Stimulated activated CD4-positive, alpha-beta T cell treated with anti-CD3 and anti-CD28 coated beads, TNF-alpha, amount 100 ng/mL, for 48 hours (primary cell): ENCODE measurements at regions not wholly inside any gene's neighbourhood (a gene's known extent, or its start where the extent isn't known, plus 50 kb on each side); places are given as distances from the start of the nearest gene placed in this dataset.

Experiments
- DNase-seq, 3 donors: peaks; one replicate each; pipeline ENCODE4 v3.0.0-alpha.2; 2020; ENCODE audit warnings: low read depth in 3 of 3

DNA sequence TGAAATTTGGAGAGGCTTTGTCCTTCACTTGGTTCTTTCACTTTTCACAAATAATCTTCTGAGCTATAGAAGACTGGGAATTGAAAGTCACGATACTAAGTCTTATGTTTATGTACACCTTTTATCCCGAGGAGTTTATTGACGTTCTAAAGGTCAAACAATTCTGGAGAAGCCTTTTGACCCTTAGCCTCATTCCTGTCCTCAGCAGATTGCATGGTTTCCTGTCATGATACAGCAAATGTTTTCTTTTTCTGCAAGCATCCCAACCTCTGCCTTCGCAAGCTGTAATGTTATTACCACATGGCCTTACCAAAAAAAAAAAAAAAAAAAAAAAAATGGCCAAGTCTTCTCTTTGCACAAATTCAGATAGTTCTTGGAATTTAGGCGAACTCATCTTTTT is 411.7 kb upstream of the FLRT2 start:
- DNase-seq: no peak

DNA sequence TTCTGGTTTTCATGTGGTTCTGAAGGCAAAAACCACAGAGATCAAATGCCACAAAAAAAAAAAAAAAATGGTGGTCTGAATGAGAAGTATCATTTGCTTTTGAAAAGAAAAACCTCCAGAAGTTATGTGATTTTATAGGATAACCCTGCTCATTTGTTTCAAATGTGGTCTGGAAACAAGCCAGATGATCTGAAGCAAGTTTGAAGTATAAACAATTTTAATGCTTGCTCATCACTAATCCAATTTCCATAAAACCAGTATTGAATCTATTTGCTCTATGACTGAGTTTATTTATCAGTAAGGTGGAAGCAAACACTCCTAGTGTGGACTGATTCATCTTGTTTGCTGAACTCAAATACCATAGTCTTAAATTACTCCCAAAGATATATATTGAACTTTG is 407.3 kb upstream of the FLRT2 start:
- DNase-seq: no peak

DNA sequence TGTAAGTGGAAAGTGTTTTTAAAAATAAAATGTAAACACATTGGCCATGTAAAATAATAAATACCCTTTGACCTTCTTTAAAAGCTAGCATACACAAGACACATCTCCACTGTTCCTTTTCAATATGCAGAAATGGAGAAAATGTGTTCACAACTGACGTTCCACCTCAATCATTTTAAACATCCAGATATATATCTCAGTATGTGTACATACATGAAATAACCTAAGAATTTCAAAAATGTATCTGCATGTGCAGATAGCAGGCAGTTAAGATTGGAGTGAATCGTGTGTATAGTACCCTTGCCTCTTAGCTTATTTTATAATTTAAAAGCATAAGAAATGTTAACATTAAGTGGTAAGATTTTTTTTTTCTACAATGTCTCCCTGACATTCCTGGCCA is 406.2 kb upstream of the FLRT2 start:
- DNase-seq: no peak

DNA sequence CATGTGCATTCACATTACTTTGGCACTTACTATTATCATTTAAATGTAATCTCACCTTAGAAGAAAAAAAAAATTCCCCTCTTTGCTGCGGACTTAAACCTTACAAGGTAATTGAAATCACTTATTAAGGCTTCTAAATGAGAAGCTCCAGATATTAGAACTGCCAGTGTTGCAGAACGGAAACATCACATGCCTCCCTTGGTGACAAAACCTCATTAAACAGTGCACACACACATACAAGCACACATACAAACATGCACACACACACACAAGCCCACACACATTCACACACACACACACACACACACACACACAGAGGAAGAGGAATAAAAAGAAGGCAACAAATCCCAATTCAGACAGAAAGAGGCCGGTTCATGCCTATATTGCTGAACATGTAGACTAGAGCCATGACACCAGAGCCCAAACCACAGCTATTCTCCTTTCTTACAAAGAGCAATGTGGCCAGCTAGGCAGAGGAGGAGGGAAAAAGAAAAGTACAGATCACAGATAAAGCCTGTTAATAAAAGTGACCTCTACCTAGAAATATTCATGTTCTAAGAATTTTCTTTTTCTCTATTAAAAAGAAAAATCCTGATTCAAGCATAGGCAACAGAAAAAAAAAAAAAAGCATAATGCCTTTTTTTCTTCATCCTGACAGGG is 405.2 kb upstream of the FLRT2 start:
- DNase-seq: no peak

DNA sequence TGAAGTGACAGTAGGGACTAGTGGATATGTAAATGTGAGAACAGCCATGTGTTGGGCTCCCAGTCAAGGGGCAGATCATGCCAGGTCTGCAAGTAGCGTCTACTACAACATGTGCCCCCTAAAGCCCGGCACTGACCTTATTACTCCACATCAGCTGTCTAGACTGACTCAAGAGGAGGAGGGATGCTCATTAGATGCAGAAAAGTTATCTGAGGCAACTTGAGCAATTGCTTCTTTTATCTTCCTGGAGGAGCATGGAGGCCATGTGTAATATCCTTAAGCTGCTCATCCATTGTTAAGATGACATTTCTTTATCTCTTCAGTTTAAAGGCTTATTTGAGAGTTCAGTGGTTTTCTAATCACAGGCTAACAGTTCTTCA is 404.7 kb upstream of the FLRT2 start:
- DNase-seq: no peak

DNA sequence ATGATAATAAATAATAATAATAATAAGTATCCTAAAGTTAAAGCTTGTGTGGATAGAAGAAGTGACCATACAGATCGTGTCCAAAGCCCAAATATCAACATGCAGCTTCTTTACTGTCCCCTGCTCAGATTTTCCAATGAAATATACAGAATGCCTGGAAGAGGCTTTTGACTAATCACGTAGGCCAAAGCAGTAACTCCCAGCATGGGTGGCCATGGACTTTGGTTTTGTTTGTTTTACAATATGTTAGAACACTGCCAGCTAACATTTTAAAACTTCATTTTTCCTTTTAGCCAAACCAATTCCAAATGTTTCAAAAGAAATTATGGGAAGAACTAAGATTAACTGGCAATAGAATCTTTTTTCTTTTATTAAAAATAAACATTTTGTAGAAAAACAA is 400.0 kb upstream of the FLRT2 start:
- no peak for DNase-seq

DNA sequence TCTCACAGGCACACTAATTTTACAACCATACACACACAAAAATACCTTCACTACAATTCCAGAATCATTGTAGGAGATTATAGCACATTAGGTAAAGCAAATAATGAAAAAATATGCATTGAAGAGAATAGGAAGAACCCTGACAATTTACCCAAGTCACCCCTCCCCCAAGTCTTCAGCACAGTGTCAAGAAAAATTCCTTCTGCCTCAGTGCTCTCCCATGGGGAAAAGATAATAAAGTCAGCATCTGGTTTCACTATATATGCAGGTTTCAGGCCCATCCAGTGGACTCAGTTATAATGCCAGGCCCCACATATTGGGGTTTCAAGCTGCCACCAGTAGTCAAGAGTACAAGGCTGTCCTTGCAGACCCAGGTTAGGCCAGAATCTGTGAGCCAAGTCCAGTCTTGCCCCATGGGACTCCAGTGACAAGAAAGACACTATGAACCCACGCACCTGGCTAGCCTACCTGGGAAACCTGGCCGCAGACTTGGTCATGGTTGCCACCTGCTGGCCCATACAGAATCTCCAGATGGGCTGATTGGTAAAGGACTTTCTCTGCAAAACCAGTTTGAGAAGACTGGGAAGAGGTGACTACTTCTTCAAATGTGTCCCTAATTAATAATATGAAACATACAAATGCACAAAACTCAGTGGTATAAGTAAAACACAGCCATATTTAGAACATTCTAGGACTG is 398.6 kb upstream of the FLRT2 start:
- DNase-seq: no peak

DNA sequence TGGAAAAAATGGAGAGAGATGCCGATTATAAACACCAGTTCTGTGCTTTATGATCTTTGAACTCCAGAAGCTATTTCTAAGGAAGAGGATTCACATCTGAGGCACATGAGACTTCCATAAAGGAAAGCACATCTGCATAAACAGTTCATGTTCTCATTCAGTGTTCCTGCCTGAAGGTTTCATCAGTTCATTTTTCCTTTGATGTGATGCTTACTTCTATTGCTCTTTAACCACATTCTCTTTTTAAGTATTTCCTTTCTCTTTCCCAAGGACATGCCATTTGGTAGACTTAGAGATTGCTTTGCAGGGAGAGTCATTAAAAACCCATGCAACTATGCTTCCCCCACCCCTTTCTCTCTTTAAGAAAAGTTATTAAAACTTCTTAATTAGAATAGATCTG is 387.0 kb upstream of the FLRT2 start:
- DNase-seq: no peak

DNA sequence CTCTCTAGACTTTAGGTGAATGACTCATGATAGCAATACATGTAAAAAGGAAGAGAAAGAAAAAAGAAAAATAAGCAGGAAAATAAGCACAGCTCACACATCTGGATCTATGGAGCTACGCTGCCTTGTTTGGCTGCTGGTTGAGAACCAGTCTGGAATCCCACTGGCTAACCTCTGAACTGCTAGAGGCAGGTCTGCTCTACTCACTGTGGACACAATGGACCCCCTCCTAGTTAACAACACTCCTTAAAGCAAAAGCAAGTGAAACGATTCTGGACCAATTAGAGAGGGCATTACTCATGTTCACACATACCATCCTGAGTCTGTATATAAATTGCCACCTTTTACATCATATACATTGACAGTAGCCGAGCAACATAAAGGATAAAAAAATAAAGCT is 383.2 kb upstream of the FLRT2 start:
- DNase-seq: no peak

DNA sequence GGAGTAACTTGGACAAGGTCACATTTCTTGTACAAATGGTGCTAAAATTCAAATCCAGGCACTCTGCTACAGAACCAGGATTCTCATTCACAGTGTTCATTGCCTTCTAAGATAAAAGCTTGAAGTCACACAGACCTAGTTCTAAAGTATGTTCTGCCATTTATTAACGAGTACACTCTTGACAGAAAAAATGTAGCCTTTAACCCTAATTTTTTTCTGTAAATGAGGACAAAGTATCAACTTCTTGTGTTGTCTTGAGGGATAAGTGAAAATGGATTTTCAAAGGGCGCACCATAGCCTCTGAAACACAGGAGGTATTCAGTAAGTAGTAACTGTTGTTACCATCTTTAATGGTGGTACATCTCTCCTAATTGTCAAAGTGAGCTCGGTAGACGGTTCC is 379.8 kb upstream of the FLRT2 start:
- DNase-seq: no peak

DNA sequence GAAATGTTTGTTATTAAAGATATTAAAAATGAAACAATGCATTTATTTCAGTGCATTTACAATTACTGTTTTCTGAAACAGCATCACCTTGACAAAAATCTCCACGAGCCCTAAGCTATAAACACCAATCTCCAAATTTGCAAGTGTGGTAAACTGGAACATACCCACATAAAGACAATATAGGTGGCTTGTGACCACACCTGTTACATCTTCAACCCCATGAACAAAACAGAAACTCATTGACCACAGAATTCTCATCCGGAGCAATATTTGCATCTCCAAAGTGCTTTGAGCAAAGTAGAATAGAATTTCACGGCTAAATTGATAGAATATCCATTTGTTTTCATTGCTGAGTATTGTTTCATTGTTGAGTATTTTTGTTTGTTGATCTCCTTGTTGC is 375.2 kb upstream of the FLRT2 start:
- no peak for DNase-seq

DNA sequence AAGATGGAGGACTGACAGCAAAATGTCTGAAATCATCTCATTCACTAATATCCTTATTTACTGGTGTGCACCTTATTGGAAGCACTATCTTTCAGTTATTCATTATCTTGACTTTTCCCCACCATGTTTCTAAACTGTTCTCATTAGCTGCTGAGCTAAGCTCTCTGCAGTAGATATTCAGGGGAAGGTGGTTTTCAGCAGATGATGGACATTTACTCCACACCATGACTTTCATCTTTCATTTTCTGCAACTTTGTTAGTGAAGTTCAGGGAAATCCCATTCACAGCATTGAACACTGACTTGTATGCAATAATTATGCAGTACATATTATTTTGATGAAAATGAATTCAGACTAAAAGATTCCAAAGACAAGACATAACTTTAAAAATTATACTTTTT is 373.6 kb upstream of the FLRT2 start:
- no peak for DNase-seq

DNA sequence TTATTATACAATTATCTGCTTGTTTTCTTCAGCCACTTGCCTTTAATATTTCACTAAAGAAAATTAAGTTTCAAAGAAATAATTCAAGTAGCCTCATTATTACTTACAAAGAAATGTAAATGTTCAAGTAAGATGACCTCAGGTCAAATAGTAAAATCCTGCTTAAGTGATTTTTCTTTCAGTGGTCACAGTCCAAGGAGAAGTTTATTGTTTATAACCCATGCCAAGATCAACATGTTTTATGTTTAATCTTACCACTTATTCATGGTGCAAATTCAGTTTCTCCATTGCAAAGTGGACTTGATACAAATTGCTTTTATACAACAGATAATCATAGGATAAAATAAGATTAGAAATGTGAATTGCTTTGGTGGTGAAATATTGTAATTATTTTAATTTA is 370.2 kb upstream of the FLRT2 start:
- DNase-seq: no peak

DNA sequence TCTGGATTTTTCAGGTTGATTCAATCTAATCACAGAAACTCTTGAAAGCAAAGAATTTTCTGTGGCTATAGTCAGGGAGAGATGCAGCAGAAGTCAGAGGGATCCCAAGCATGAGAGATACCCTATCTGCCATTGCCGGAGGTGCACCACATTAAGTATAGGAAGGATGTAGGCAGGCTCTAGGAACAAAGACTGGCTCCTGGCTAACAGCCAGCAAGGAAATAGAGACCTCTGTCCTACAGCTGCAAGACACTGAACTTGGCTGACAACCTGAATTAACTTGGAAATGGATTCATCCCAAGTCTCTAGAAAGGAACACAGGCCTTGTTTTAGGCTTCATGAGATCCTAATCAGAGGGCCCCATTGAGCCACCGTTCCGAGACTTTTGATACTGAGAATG is 364.9 kb upstream of the FLRT2 start:
- no peak for DNase-seq

DNA sequence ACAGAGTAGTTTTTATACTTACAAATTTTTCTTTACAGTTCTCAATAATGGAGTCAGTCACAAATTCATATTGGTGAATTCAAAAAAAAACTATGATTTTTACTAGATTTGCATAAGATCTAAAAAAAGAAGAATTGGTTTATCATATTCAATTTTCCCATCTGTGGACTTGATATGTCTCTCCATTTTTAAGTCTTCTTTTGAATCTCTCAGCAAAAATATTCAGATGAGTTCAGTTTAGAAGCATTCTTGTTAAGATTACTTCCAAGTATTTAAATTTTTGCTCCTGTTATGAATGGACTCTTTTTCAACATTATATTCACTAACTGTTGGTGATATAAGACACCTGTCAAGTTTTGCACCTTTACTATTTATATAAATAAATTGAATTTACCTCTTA is 360.6 kb upstream of the FLRT2 start:
- DNase-seq: no peak

DNA sequence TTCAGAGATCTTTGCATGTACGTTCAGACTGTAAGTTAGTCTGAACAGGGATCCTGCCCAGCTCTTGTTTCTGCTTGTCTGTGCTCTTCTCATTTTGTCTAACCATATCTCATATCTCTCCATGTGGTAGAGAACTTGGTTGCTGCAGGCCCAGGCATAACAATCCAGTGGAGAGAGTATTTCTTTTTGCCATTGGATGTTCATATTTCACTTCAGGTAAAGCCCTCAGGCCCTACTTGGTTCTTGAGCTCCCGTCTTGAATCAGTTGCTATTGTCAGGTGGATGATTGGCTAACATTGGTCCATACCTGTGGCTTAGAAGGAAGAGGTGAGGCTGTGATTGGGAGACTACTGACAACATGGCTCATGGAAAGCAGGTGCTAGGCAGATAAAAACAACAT is 357.7 kb upstream of the FLRT2 start:
- no peak for DNase-seq

DNA sequence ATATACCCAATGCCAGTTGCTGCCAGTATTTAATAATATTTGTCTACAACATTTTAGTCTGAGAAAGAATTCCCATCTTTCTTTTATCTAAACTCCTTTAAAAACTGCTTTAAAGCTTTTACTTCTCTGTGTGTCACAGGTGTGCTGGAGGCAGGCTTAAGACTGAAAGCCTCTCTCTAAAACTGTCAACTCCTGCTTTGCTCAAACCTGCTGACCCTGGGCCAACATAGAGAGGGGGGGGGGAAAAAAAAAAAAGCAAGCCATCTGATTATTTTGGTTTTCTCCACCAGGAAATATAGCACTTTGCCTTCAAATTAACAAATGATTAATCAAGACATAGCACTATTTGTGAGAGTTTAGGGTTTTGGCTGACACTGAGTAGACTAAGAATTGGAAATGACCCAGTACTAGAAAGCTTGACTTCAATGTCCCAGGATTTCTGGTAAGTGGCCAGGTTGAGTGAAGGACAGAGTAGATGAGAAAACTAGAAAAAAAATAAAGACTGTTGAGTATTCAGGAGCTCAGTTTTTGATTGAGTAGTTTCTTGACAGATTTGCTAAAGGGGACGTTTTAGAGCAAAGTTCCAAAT is 357.0 kb upstream of the FLRT2 start:
- DNase-seq: no peak

DNA sequence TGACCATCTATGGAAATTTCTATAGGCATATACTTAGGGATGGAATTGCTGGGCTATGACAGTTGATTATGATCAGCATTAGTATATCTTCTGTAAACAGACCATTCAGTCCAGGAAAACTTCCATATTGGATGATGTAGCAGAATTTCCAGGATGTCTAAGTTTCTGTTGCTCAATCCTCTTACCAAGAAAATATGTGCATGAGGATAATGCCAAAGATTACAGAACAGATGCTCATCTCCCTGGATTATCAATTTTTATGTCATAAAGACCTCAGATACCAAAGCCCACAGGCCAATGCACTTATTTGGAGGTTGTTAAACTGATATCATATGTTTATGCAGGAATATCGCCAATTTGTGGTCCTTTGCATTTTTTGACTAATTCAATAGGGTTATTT is 354.4 kb upstream of the FLRT2 start:
- DNase-seq: no peak

DNA sequence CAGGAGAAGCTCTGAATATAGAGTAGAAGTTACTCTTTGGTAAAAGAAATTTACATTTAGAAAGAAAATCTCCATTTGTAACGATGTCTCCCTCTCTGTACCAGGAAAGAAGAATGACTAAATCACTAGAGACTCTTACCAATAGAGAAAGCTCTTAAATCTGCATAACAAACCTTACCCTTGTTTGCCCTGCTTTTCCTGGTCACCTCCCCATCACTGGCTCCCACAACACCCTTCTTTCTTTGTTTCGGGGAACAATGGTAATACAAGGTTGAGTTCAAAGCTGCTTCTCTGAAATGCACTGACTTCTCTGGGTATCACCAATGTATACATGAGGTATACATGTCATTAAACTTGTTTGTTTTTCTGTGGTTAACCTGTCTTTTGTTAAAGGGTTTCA is 351.1 kb upstream of the FLRT2 start:
- DNase-seq: no peak

DNA sequence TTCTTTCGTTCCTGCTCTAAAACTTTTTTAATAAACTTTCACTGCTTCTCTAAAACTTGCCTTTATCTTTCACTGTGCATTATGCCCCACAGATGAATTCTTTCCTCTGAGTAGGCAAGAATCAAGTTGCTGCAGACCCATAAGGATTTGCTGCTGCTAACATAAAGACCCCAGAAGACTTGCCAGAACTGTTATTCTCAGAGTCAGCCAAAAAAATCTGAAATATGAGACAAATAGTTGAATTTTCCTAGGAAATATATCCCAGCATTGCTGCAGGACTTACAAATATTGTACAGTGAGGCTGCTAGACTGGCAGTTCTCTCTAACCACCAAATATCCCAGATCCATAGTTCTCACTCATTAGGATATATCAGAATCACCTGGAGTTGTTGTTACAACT is 349.1 kb upstream of the FLRT2 start:
- no peak for DNase-seq

DNA sequence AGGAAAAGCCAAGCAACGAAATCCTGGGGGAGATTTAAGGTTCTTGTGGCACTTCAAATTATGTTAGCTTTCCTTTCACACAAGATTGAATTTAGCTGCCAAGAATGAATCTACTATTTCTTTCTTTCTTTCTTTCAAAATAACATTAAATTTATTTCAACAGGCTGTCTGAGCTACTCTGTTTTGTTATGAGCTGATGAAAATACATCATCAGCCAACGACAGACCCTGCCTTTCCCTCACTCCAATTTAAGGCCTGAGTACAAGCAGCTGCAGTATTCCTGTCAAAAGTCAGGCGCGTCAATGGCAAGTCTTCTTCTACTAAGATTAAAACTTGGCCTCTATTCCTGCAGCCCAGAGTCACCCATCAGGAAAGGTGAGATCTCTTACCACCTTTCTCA is 347.7 kb upstream of the FLRT2 start:
- DNase-seq: no peak

DNA sequence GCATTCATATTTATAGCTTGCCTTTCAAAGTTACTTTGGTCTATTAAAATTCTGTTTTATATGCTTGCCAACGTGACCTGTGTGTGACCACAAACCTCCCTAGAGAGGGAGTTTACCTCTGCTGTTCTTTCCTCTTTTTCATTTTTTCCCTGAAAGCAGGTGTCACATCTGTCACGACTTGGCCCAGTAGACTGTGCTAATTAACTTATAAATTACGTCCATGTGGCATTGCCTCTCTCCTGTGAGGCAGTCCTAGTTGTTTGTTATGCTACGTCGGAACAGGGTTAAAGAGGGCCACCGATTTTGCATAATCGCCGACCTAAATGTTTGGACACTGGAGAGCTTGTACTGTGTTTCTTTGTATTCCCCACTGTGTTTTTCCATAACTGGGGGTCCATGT is 343.9 kb upstream of the FLRT2 start:
- DNase-seq: no peak

DNA sequence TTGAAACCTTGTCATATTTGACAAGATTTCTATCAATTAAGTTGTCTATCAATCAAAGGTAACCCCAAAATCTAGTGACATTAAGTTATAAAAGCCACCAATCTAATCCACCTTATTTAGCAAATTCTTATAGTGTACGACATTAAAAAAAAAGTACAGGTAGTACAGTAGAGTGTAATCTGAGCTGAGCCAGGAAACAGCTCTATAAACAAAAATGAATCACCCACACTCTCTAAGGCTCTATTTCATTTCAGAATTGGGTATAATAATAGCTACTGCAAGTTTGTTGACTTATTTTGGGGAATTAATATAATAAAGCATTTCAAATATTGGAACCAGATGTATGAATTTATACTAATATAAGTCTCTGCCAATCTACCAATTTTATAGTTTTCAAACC is 342.4 kb upstream of the FLRT2 start:
- no peak for DNase-seq

DNA sequence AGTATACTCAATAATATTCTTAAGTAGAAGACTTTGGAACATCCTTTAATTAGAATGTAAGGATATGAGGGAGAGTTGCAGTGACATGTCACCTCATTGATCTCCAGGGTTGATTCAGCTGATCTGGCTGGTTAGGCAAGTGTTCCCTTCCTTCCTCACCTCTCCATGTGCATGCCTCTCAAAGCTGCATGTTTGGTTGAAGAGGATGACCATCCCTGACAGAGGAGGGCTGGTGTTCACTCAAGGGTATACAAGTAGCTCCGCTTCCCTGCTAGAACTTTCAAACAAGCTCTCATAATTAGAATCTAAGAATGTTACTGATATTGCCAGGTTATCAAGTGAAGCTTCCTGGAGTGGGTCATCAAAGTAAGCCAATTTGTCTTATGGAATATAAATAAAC is 341.1 kb upstream of the FLRT2 start:
- no peak for DNase-seq
